HG03139 (cell line): ENCODE measurements at regions not wholly inside any gene's neighbourhood (a gene's known extent, or its start where the extent isn't known, plus 50 kb on each side); places are given as distances from the start of the nearest gene placed in this dataset.

Source experiments
- ATAC-seq: cut with Tn5 transposase; IDR thresholded peaks from one replicate; pipeline ENCODE4 v1.9.1; 2021; ENCODE audit not compliant: unreplicated experiment

- no peak for ATAC-seq
Observed at GRCh38 chr3:30290479-30290878, 315.9 kb upstream of the TGFBR2 start.

GRCh38 chr3:30292192-30292893 lies 314.1 kb upstream of the TGFBR2 start:
- ATAC-seq, result no peak

- ATAC-seq, result no peak
Observed at GRCh38 chr3:30293621-30294240, 312.7 kb upstream of the TGFBR2 start.

- ATAC-seq, result no peak
Observed at GRCh38 chr3:30294241-30294667, 312.1 kb upstream of the TGFBR2 start.

GRCh38 chr3:30297112-30297511 lies 309.3 kb upstream of the TGFBR2 start:
- ATAC-seq, result no peak

GRCh38 chr3:30299674-30300385 lies 306.6 kb upstream of the TGFBR2 start:
- ATAC-seq, result no peak

- no peak for ATAC-seq
Observed at GRCh38 chr3:30300809-30301208, 305.6 kb upstream of the TGFBR2 start.

GRCh38 chr3:30302027-30302426 lies 304.4 kb upstream of the TGFBR2 start:
- ATAC-seq, result no peak

GRCh38 chr3:30303770-30304169 lies 302.6 kb upstream of the TGFBR2 start:
- no peak for ATAC-seq

GRCh38 chr3:30305021-30305420 lies 301.4 kb upstream of the TGFBR2 start:
- no peak for ATAC-seq

GRCh38 chr3:30306896-30307295 lies 299.5 kb upstream of the TGFBR2 start:
- ATAC-seq, result no peak

GRCh38 chr3:30307372-30307950 lies 298.9 kb upstream of the TGFBR2 start:
- ATAC-seq, result no peak

GRCh38 chr3:30308131-30308530 lies 298.3 kb upstream of the TGFBR2 start:
- no peak for ATAC-seq

- ATAC-seq, result no peak
Observed at GRCh38 chr3:30309961-30310954, 296.1 kb upstream of the TGFBR2 start.

- ATAC-seq, result no peak
Observed at GRCh38 chr3:30311781-30312180, 294.6 kb upstream of the TGFBR2 start.

GRCh38 chr3:30313840-30314239 lies 292.6 kb upstream of the TGFBR2 start:
- no peak for ATAC-seq

GRCh38 chr3:30314757-30315325 lies 291.6 kb upstream of the TGFBR2 start:
- no peak for ATAC-seq

- no peak for ATAC-seq
Observed at GRCh38 chr3:30315447-30315846, 291.0 kb upstream of the TGFBR2 start.

GRCh38 chr3:30317561-30317960 lies 288.8 kb upstream of the TGFBR2 start:
- no peak for ATAC-seq

- ATAC-seq, result no peak
Observed at GRCh38 chr3:30318110-30318509, 288.3 kb upstream of the TGFBR2 start.
